ENCODE measurements at regions not wholly inside any gene's neighbourhood (a gene's known extent, or its start where the extent isn't known, plus 50 kb on each side); places are given as distances from the start of the nearest gene placed in this dataset.

- Histone ChIP-seq H4K20me1 (ENCODE audit: insufficient read depth, low read length) (no peaks in the 10 kb centered on the region), H2AFZ (ENCODE audit: low read length) (no peak overlapping the region), H3K4me1 (ENCODE audit: low read length) (no peaks in the 10 kb centered on the region), H3K79me2 (ENCODE audit: low read length) (no peaks in the 10 kb centered on the region), H3K9ac (ENCODE audit: low read length) (no peak overlapping the region), H3K9me2 (replicated peaks; ENCODE audit: insufficient read depth, low read length) (no peaks in the 10 kb centered on the region), H3K9me3 (replicated peaks; ENCODE audit: insufficient read depth, low read length) (no peaks in the 10 kb centered on the region), H3K27me3 (replicated peaks; ENCODE audit: insufficient read depth, low read length) (no peaks in the 10 kb centered on the region), H3K4me3 (ENCODE audit: low read length) (no peak overlapping the region), H3K36me3 (replicated peaks; ENCODE audit: insufficient read depth, low read length) (no peaks in the 10 kb centered on the region), H3K27ac (ENCODE audit: low read length) (no peak overlapping the region), H3K4me2 (ENCODE audit: low read depth, low read length) (no peak overlapping the region), H3F3A (ENCODE audit: insufficient read depth, low read length) (no peaks in the 10 kb centered on the region)
- TF ChIP-seq EZH2phosphoT487 (IDR thresholded peaks at IDR 0.05; ENCODE audit: low read length): no peak
- TF ChIP-seq, protein P1, sequence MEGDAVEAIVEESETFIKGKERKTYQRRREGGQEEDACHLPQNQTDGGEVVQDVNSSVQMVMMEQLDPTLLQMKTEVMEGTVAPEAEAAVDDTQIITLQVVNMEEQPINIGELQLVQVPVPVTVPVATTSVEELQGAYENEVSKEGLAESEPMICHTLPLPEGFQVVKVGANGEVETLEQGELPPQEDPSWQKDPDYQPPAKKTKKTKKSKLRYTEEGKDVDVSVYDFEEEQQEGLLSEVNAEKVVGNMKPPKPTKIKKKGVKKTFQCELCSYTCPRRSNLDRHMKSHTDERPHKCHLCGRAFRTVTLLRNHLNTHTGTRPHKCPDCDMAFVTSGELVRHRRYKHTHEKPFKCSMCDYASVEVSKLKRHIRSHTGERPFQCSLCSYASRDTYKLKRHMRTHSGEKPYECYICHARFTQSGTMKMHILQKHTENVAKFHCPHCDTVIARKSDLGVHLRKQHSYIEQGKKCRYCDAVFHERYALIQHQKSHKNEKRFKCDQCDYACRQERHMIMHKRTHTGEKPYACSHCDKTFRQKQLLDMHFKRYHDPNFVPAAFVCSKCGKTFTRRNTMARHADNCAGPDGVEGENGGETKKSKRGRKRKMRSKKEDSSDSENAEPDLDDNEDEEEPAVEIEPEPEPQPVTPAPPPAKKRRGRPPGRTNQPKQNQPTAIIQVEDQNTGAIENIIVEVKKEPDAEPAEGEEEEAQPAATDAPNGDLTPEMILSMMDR (IDR thresholded peaks at IDR 0.05; ENCODE audit: low read length): no peak
- TF ChIP-seq EZH2 (optimal IDR thresholded peaks at IDR 0.05; ENCODE audit: low read depth, low read length): no peak
- DNase-seq: no peak
These were observed 523.6 kb upstream of the DAB2 start for GRCh38 chr5:39948341-39948740.

- Histone ChIP-seq H3K4me1 (ENCODE audit: low read length) (no peaks in the 10 kb centered on the region), H3K9me3 (replicated peaks; ENCODE audit: insufficient read depth, low read length) (no peaks in the 10 kb centered on the region), H3F3A (ENCODE audit: insufficient read depth, low read length) (no peaks in the 10 kb centered on the region), H3K9me2 (replicated peaks; ENCODE audit: insufficient read depth, low read length) (no peaks in the 10 kb centered on the region), H3K27ac (ENCODE audit: low read length) (no peak overlapping the region), H2AFZ (ENCODE audit: low read length) (no peak overlapping the region), H3K4me2 (ENCODE audit: low read depth, low read length) (no peak overlapping the region), H3K27me3 (replicated peaks; ENCODE audit: insufficient read depth, low read length) (no peaks in the 10 kb centered on the region), H3K79me2 (ENCODE audit: low read length) (no peaks in the 10 kb centered on the region), H3K36me3 (replicated peaks; ENCODE audit: insufficient read depth, low read length) (no peaks in the 10 kb centered on the region), H3K4me3 (ENCODE audit: low read length) (no peak overlapping the region), H3K9ac (ENCODE audit: low read length) (no peak overlapping the region), H4K20me1 (ENCODE audit: insufficient read depth, low read length) (no peaks in the 10 kb centered on the region)
- TF ChIP-seq EZH2 (optimal IDR thresholded peaks at IDR 0.05; ENCODE audit: low read depth, low read length) (no peak), EZH2phosphoT487 (IDR thresholded peaks at IDR 0.05; ENCODE audit: low read length) (no peak)
- TF ChIP-seq, protein P1 (IDR thresholded peaks at IDR 0.05; ENCODE audit: low read length): no peak
- no peak for DNase-seq
These were observed 522.9 kb upstream of the DAB2 start for GRCh38 chr5:39947657-39948056.

DNA sequence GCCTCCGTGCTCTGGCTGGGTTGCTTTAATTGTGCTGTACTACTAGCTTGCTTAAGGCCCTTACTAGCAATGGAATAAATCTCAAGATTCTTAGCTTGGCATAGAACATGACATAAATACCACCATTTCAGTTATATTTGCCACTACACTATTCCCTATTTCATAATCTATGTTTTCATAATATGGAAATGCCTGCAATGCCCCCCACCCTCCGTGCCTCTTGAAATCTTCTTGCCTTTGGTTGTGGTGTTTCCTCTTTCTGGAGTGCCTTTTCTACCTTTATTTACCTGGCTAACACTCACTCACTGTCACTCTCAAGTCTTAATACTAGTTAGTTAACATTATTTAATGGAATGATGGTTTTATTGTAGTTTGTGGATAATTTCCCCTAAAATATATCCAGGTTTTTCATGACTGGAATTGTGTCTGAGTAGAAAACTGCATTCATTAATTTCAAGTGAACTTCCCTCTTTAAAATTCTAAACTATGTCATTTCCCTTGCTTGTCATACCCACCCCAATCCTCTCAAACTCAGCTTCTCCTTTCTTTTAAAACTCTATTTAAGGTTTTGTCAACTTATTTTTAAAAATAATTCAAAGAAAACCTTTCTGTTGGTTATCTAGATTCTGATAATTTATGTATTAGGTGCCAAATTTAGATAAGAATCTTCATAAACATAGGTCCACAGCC is 521.7 kb upstream of the DAB2 start:
- H2AFZ ChIP-seq (ENCODE audit: low read length): no peak overlapping the region
- no peaks in the 10 kb centered on the region for H4K20me1 ChIP-seq (ENCODE audit: insufficient read depth, low read length)
- H3K9ac ChIP-seq (ENCODE audit: low read length): no peak overlapping the region
- H3K4me2 ChIP-seq (ENCODE audit: low read depth, low read length): no peak overlapping the region
- no peaks in the 10 kb centered on the region for H3K9me3 ChIP-seq (replicated peaks; ENCODE audit: insufficient read depth, low read length)
- no peaks in the 10 kb centered on the region for H3K36me3 ChIP-seq (replicated peaks; ENCODE audit: insufficient read depth, low read length)
- H3K9me2 ChIP-seq (replicated peaks; ENCODE audit: insufficient read depth, low read length): no peaks in the 10 kb centered on the region
- no peaks in the 10 kb centered on the region for H3K79me2 ChIP-seq (ENCODE audit: low read length)
- no peaks in the 10 kb centered on the region for H3K27me3 ChIP-seq (replicated peaks; ENCODE audit: insufficient read depth, low read length)
- H3K4me1 ChIP-seq (ENCODE audit: low read length): no peaks in the 10 kb centered on the region
- H3K27ac ChIP-seq (ENCODE audit: low read length): no peak overlapping the region
- no peak for DNase-seq
- H3K4me3 ChIP-seq (ENCODE audit: low read length): no peak overlapping the region
- H3F3A ChIP-seq (ENCODE audit: insufficient read depth, low read length): no peaks in the 10 kb centered on the region
- TF ChIP-seq, protein P1 (IDR thresholded peaks at IDR 0.05; ENCODE audit: low read length): no peak
- TF ChIP-seq EZH2 (optimal IDR thresholded peaks at IDR 0.05; ENCODE audit: low read depth, low read length) (no peak), EZH2phosphoT487 (IDR thresholded peaks at IDR 0.05; ENCODE audit: low read length) (no peak)

Data from MM.1S (cell line).